IMR-90 (cell line): ENCODE measurements at regions not wholly inside any gene's neighbourhood (a gene's known extent, or its start where the extent isn't known, plus 50 kb on each side); places are given as distances from the start of the nearest gene placed in this dataset.

Experiments used
- ATAC-seq: fragments of 200-7000 bp; cut with Tn5 transposase; 2 replicates; pipeline ENCODE4 v1.9.1; 2020; ENCODE audit warnings: low read depth, mild to moderate bottlenecking, moderate library complexity
- BruUV-seq: library from RNA; stranded (reverse); fragments of 400-500 nt; replicated peaks from 2 replicates; lab custom pipeline; 2021; lab: Mats Ljungman, UMichigan
- CTCF ChIA-PET: fragments of 300-600 bp; formaldehyde crosslinking; extraction: SDS; loops from one replicate; lab custom pipeline; 2021; ENCODE audit warnings: antibody characterized with exemption; lab: Yijun Ruan, JAX
- POLR2A ChIA-PET: fragments of 300-600 bp; sonication (Branson Sonifier 250); formaldehyde crosslinking; loops from one replicate; lab custom pipeline; 2022; ENCODE audit warnings: antibody characterized with exemption; ENCODE audit not compliant: unreplicated experiment; lab: Charles Lee
- DNase-seq: peaks from one replicate; pipeline ENCODE4 v3.0.0; 2013
- H2AFZ ChIP-seq: replicated peaks from 2 replicates; pipeline ENCODE3; 2013; ENCODE audit warnings: low read length, mild to moderate bottlenecking; ENCODE audit not compliant: poor library complexity
- H2AK5ac ChIP-seq: 2 replicates; pipeline ENCODE4 v1.6.1; 2013; ENCODE audit warnings: low read depth, low read length, inconsistent platforms
- H2AK9ac ChIP-seq: replicated peaks from 2 replicates; pipeline ENCODE3; 2013; ENCODE audit warnings: mild to moderate bottlenecking, low read depth, low read length, moderate library complexity; ENCODE audit not compliant: poor library complexity
- H2BK120ac ChIP-seq: 2 replicates; pipeline ENCODE4 v1.6.1; 2013; ENCODE audit warnings: low read depth, low read length, inconsistent platforms
- H2BK15ac ChIP-seq: 3 replicates; pipeline ENCODE4 v1.6.1; 2013; ENCODE audit warnings: low read depth, low read length, inconsistent platforms
- H2BK20ac ChIP-seq: 2 replicates; pipeline ENCODE4 v1.6.1; 2013; ENCODE audit warnings: low read depth, mild to moderate bottlenecking, inconsistent platforms, low read length, moderate library complexity
- H2BK5ac ChIP-seq: 2 replicates; pipeline ENCODE4 v1.6.1; 2013; ENCODE audit warnings: mild to moderate bottlenecking, low read depth, low read length, inconsistent platforms; ENCODE audit not compliant: poor library complexity, severe bottlenecking
- H3K14ac ChIP-seq: replicated peaks from 2 replicates; pipeline ENCODE4 v1.6.1; 2013; ENCODE audit warnings: low read depth, low read length, inconsistent platforms
- H3K18ac ChIP-seq: 2 replicates; pipeline ENCODE4 v1.6.1; 2013; ENCODE audit warnings: low read depth, low read length, control low read depth
- H3K23ac ChIP-seq: 2 replicates; pipeline ENCODE4 v1.6.1; 2013; ENCODE audit warnings: low read depth, low read length, inconsistent platforms
- H3K27ac ChIP-seq: 2 replicates; pipeline ENCODE4 v1.5.1; 2013; ENCODE audit warnings: mild to moderate bottlenecking, control low read depth, low read length; ENCODE audit not compliant: insufficient read depth
- H3K27me3 ChIP-seq: 2 replicates; pipeline ENCODE4 v1.6.1; 2013; ENCODE audit warnings: low read length; ENCODE audit not compliant: control insufficient read depth, insufficient read depth
- H3K36me3 ChIP-seq: 2 replicates; pipeline ENCODE4 v1.6.1; 2013; ENCODE audit warnings: low read length, mixed read lengths; ENCODE audit not compliant: control insufficient read depth, insufficient read depth
- H3K4ac ChIP-seq: 2 replicates; pipeline ENCODE4 v1.6.1; 2013; ENCODE audit warnings: low read depth, low read length, inconsistent platforms
- H3K4me1 ChIP-seq: 2 replicates; pipeline ENCODE4 v1.6.1; 2013; ENCODE audit warnings: low read length, mixed read lengths; ENCODE audit not compliant: control insufficient read depth, insufficient read depth
- H3K4me2 ChIP-seq: 2 replicates; pipeline ENCODE4 v1.6.1; 2013; ENCODE audit warnings: low read depth, mild to moderate bottlenecking, control low read depth, low read length, moderate library complexity
- H3K4me3 ChIP-seq: 2 replicates; pipeline ENCODE4 v1.5.1; 2013; ENCODE audit warnings: low read depth, mild to moderate bottlenecking, control low read depth, low read length, moderate library complexity; ENCODE audit not compliant: insufficient read depth
- H3K56ac ChIP-seq: 2 replicates; pipeline ENCODE4 v1.6.1; 2013; ENCODE audit warnings: low read length, inconsistent platforms; ENCODE audit not compliant: insufficient read depth; ENCODE audit errors: extremely low read depth
- H3K79me1 ChIP-seq, 2 experiments: 2 replicates each; pipeline ENCODE4 v1.6.1; 2013; ENCODE audit warnings: low read length in 2 of 2, inconsistent platforms in 1 of 2, low read depth in 1 of 2
- H3K9ac ChIP-seq: 2 replicates; pipeline ENCODE4 v1.6.1; 2013; ENCODE audit warnings: low read depth, low read length, control low read depth
- H3K9me1 ChIP-seq: 2 replicates; pipeline ENCODE4 v1.6.1; 2013; ENCODE audit warnings: low read length, inconsistent platforms; ENCODE audit not compliant: insufficient read depth
- H3K9me3 ChIP-seq: 2 replicates; pipeline ENCODE4 v1.6.1; 2013; ENCODE audit warnings: low read length; ENCODE audit not compliant: control insufficient read depth, insufficient read depth
- H4K20me1 ChIP-seq: 2 replicates; pipeline ENCODE4 v1.6.1; 2013; ENCODE audit warnings: low read length, inconsistent platforms; ENCODE audit not compliant: insufficient read depth
- H4K5ac ChIP-seq: 2 replicates; pipeline ENCODE4 v1.6.1; 2013; ENCODE audit warnings: mild to moderate bottlenecking, low read depth, low read length, control low read depth
- H4K8ac ChIP-seq, 2 experiments: 2 replicates each; pipeline ENCODE4 v1.6.1; 2013; ENCODE audit warnings: low read depth in 2 of 2, low read length in 2 of 2, control low read depth in 1 of 2, inconsistent platforms in 1 of 2
- H4K91ac ChIP-seq: 2 replicates; pipeline ENCODE4 v1.6.1; 2013; ENCODE audit warnings: low read depth, low read length, inconsistent platforms; ENCODE audit not compliant: insufficient read depth
- CEBPB ChIP-seq: IDR thresholded peaks from 2 replicates; pipeline ENCODE4 v1.6.1; 2012; ENCODE audit warnings: low read depth, low read length, improper control_type of control experiment
- CHD1 ChIP-seq: IDR thresholded peaks from 2 replicates; pipeline ENCODE4 v1.6.1; 2012; ENCODE audit warnings: low read depth, low read length, improper control_type of control experiment
- FOS ChIP-seq: fragments of 150-350 bp; IDR thresholded peaks from 2 replicates; pipeline ENCODE4 v1.6.1; 2016; ENCODE audit warnings: low read depth, low read length
- MAFK ChIP-seq: IDR thresholded peaks from 2 replicates; pipeline ENCODE4 v1.6.1; 2012; ENCODE audit warnings: low read depth, low read length, improper control_type of control experiment
- MAZ ChIP-seq: IDR thresholded peaks from 2 replicates; pipeline ENCODE4 v1.6.1; 2012; ENCODE audit warnings: low read depth, mild to moderate bottlenecking, low read length, improper control_type of control experiment, moderate library complexity, borderline replicate concordance
- RFX5 ChIP-seq: IDR thresholded peaks from 2 replicates; pipeline ENCODE4 v1.8.0; 2012; ENCODE audit warnings: low read depth, mild to moderate bottlenecking, low read length, moderate library complexity
- WGBS, 2 experiments: methylation state at CpG; one replicate each; pipeline versions ENCODE4 v1.1.5 to v1.1.7; 2013; ENCODE audit warnings: missing lambda C conversion rate in 2 of 2; ENCODE audit not compliant: insufficient read length in 1 of 2; ENCODE audit errors: extremely low coverage in 2 of 2; 5-methylcytosine and 5-hydroxymethylcytosine counted together
- dilution Hi-C: fragments of 300-500 bp; cut with HindIII; formaldehyde crosslinking; loops from one replicate; pipeline ENCODE4 v1.14.3; 2018; ENCODE audit warnings: low sequenced_read_pairs; ENCODE audit not compliant: unreplicated experiment
- in situ Hi-C: fragments of 300-500 bp; cut with MboI; formaldehyde crosslinking; loops from 3 replicates; pipeline ENCODE4 v1.14.3; 2019; ENCODE audit warnings: low sequenced_read_pairs, inconsistent platforms, mixed read lengths
- intact Hi-C: fragments of 100-400 bp; cut with micrococcal nuclease; formaldehyde crosslinking; loops from 2 replicates; pipeline ENCODE4 v1.10.0; 2022

DNA sequence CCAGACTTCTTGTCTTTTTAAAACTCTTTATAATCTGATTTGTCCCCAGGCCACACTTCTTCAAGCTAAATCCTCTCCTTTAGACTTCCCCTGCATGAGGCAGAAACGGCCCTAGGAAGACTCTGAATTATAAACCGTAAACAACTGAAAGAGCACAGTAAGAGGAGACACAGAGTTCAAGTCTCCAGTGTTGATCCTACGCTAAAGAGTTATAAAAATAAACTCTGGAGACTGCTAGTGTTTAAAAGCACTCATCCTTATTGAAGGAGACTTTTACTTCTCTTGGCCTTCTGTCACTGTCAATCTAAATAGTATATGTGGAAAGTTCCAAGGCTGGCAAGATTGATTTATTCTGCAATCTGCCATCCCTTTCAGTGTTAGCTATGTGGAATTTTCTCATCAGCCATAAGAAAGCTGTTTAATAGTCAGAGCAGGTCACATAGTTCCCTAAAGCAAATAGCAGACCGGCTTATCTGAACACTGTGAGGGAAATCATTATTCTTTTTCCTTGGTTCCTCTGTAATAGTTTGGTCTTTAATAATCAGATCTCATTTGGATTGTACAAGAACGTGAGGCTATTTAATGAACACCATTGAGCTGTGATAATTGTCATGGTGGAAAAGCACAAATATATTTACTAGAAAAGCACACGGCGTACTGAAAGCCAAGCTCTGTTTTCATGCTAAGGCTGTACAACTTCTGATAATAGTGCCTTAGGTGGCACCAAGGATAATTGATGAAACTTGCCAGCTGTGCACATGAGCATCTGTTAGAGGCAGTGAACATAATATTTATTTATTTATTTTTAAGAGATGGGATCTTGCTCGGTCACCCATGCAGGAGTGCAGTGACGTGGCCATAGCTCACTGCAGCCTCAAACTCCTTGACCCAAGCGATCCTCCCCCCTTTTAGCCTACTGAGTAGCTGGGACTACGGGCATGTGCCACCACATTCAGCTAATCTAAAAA lies 157.7 kb downstream of the CEP135 start:
- H3K56ac ChIP-seq = no peak overlapping the region
- TF ChIP-seq MAFK = no peak
- TF ChIP-seq CHD1 = no peak
- no peak for TF ChIP-seq MAZ
- no peak for TF ChIP-seq CEBPB
- TF ChIP-seq RFX5 = no peak
- no peak for TF ChIP-seq FOS
- in situ Hi-C loops = no loop called here

More for the DNA sequence above, 157.7 kb downstream of the CEP135 start:
- Histone ChIP-seq H3K27ac (no peak overlapping the region), H3K4me1 (no peaks in the 10 kb centered on the region), H2BK15ac (no peak overlapping the region), H4K20me1 (no peaks in the 10 kb centered on the region), H4K5ac (no peak overlapping the region), H2AK9ac (no peak overlapping the region), H3K23ac (no peak overlapping the region), H2AFZ (no peak overlapping the region), H3K4ac (no peak overlapping the region), H3K14ac (no peak overlapping the region), H3K79me1 (no peaks in the 10 kb centered on the region), H4K91ac (no peak overlapping the region), H3K36me3 (no peaks in the 10 kb centered on the region), H2AK5ac (no peak overlapping the region), H2BK120ac (no peak overlapping the region), H3K9me3 (no peaks in the 10 kb centered on the region), H3K9me1 (no peaks in the 10 kb centered on the region), H4K8ac (no peak overlapping the region), H2BK5ac (no peak overlapping the region), H3K4me3 (no peak overlapping the region), H3K9ac (no peak overlapping the region), H2BK20ac (no peak overlapping the region), H3K27me3 (no peaks in the 10 kb centered on the region), H3K18ac (no peak overlapping the region), H3K4me2 (no peak overlapping the region)
- DNase-seq = no peak
- ChIA-PET CTCF (interaction anchor here (0.6 to 1.0 kb wide), 2 partner anchors 14 to 17 kb away, joined by 3 to 7 read pairs; no protein-coding TSS in a partner anchor), POLR2A (no interaction called here)
- intact Hi-C loops (no loop called here), dilution Hi-C loops (no loop called here)
- 0% methylated on average over 1 of the region's 11 CpGs; no CpG with 5 or more reads in 1 of the 2 experiments for WGBS, 2 experiments
- ATAC-seq = peak; percentile 24; the same call in 1 of the 2 replicates
- BruUV-seq = no TSS peak
